ENCODE measurements at regions not wholly inside any gene's neighbourhood (a gene's known extent, or its start where the extent isn't known, plus 50 kb on each side); places are given as distances from the start of the nearest gene placed in this dataset.

DNA sequence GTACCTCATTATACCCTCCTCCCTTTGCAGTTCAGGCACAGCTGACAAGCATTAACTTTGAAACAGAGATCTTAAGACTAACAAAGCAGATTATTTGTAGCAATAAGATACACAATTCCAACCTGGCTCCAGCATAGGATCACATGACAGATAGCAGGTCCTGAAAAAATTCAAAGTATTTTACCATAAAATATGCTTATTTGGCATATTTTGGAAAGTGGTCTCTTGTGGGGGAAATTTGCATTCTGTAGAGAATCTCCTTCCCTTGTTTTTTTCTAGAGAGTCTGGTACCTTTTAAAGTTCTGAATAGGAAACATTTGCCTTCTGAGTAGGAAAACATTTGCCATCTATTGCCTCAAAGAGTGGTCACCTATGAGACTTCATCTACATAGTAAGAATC, 212.8 kb upstream of the SH3BP4 start:
- no peaks in the 10 kb centered on the region; the same call in 1 of the 2 replicates for H3K9me3 ChIP-seq (ENCODE audit: insufficient read depth, low read depth, low read length)
- H3K9me2 ChIP-seq (replicated peaks; ENCODE audit: low read depth, low read length) = no peaks in the 10 kb centered on the region
- no peaks in the 10 kb centered on the region for H3F3A ChIP-seq (ENCODE audit: low read depth)
- no peaks in the 10 kb centered on the region for H3K79me2 ChIP-seq (ENCODE audit: insufficient read depth, low read length)
- H3K27me3 ChIP-seq (ENCODE audit: insufficient read depth, low read length, poor library complexity, severe bottlenecking) = no peaks in the 10 kb centered on the region
- H3K4me2 ChIP-seq (ENCODE audit: low read depth, low read length, poor library complexity, severe bottlenecking) = no peak overlapping the region
- H3K9ac ChIP-seq (ENCODE audit: low read depth, low read length, poor library complexity, severe bottlenecking) = no peak overlapping the region
- H3K4me1 ChIP-seq (ENCODE audit: insufficient read depth, low read length, poor library complexity, severe bottlenecking) = no peaks in the 10 kb centered on the region
- H2AFZ ChIP-seq (ENCODE audit: low read length) = no peak overlapping the region
- H3K36me3 ChIP-seq (ENCODE audit: insufficient read depth, low read length) = no peaks in the 10 kb centered on the region
- no peaks in the 10 kb centered on the region for H4K20me1 ChIP-seq (ENCODE audit: insufficient read depth, low read length, poor library complexity, severe bottlenecking)
- H3K4me3 ChIP-seq (ENCODE audit: low read length, poor library complexity, severe bottlenecking) = no peak overlapping the region
- no peak for TF ChIP-seq EZH2phosphoT487 (IDR thresholded peaks at IDR 0.05; ENCODE audit: borderline replicate concordance)
- TF ChIP-seq, protein P1, sequence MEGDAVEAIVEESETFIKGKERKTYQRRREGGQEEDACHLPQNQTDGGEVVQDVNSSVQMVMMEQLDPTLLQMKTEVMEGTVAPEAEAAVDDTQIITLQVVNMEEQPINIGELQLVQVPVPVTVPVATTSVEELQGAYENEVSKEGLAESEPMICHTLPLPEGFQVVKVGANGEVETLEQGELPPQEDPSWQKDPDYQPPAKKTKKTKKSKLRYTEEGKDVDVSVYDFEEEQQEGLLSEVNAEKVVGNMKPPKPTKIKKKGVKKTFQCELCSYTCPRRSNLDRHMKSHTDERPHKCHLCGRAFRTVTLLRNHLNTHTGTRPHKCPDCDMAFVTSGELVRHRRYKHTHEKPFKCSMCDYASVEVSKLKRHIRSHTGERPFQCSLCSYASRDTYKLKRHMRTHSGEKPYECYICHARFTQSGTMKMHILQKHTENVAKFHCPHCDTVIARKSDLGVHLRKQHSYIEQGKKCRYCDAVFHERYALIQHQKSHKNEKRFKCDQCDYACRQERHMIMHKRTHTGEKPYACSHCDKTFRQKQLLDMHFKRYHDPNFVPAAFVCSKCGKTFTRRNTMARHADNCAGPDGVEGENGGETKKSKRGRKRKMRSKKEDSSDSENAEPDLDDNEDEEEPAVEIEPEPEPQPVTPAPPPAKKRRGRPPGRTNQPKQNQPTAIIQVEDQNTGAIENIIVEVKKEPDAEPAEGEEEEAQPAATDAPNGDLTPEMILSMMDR (conservative IDR thresholded peaks at IDR 0.05; ENCODE audit: low read length) = no peak

DNA sequence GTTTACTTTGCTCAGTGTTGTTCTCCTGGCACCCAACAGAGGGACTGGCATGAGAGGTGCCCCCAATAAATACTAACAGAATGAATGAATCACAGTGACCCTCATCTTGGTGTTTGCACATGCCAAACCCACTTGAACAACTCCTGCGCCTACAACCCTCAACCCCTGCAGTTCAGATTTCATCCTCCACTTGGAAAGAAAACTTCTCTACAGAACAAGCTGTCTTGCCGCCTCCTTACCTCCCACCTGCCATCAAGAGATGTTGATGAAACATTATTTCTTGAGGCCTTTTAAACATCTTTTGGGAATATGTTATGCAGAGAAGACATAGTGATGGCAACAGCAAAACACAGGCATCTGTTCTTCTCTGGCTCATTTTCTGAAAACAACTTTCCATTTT, 216.0 kb upstream of the SH3BP4 start:
- no peaks in the 10 kb centered on the region for H3K79me2 ChIP-seq (ENCODE audit: insufficient read depth, low read length)
- H2AFZ ChIP-seq (ENCODE audit: low read length) = no peak overlapping the region
- no peaks in the 10 kb centered on the region for H3K27me3 ChIP-seq (ENCODE audit: insufficient read depth, low read length, poor library complexity, severe bottlenecking)
- no peaks in the 10 kb centered on the region for H3F3A ChIP-seq (ENCODE audit: low read depth)
- H4K20me1 ChIP-seq (ENCODE audit: insufficient read depth, low read length, poor library complexity, severe bottlenecking) = no peaks in the 10 kb centered on the region
- H3K4me2 ChIP-seq (ENCODE audit: low read depth, low read length, poor library complexity, severe bottlenecking) = no peak overlapping the region
- H3K36me3 ChIP-seq (ENCODE audit: insufficient read depth, low read length) = no peaks in the 10 kb centered on the region
- no peak for TF ChIP-seq EZH2phosphoT487 (IDR thresholded peaks at IDR 0.05; ENCODE audit: borderline replicate concordance)
- no peaks in the 10 kb centered on the region; the same call in 1 of the 2 replicates for H3K9me3 ChIP-seq (ENCODE audit: insufficient read depth, low read depth, low read length)
- H3K9ac ChIP-seq (ENCODE audit: low read depth, low read length, poor library complexity, severe bottlenecking) = no peak overlapping the region
- no peak overlapping the region for H3K4me3 ChIP-seq (ENCODE audit: low read length, poor library complexity, severe bottlenecking)
- no peaks in the 10 kb centered on the region for H3K9me2 ChIP-seq (replicated peaks; ENCODE audit: low read depth, low read length)
- no peaks in the 10 kb centered on the region for H3K4me1 ChIP-seq (ENCODE audit: insufficient read depth, low read length, poor library complexity, severe bottlenecking)

DNA sequence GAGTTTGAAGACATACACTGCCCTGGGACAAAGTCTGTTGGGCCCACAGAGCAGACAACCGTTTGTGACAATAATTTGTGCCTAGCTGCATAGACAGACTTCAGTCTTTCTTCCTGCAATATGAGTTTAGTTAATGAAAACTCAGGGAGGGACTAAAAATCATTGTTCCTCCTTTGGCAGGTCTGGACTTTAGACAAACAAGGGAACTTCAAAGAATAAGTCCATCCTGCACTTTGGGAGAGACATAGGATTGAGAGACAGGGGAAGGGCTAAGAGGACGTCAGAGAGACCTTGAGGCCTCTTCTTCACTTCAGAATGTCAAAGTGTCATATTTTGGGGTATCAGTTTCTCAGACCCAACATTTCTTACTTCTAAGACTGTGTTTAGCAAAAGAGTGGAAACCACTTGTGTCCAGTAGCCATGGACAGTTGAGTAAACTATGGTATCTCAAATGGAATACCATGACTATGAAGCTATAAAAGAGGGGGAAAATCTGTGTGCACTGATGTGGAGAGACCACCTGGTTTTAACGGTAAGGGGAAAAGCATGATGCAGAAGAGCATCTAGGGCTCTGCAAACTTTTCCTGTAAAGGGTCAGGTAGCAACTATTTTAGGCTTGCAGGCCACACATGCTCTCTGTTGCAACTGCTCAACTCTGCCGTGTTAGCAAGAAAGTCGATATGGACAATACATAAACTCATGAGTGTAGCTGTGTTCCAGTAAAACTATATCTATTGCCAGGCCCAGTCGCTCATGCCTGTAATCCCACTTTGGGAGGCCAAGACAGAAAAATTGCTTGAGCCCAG, 217.8 kb upstream of the SH3BP4 start:
- H3K4me2 ChIP-seq (ENCODE audit: low read depth, low read length, poor library complexity, severe bottlenecking) = no peak overlapping the region
- H3K9me3 ChIP-seq (ENCODE audit: insufficient read depth, low read depth, low read length) = no peaks in the 10 kb centered on the region; the same call in 1 of the 2 replicates
- H3K27me3 ChIP-seq (ENCODE audit: insufficient read depth, low read length, poor library complexity, severe bottlenecking) = no peaks in the 10 kb centered on the region
- no peak for TF ChIP-seq EZH2phosphoT487 (IDR thresholded peaks at IDR 0.05; ENCODE audit: borderline replicate concordance)
- TF ChIP-seq, protein P1 (conservative IDR thresholded peaks at IDR 0.05; ENCODE audit: low read length) = no peak
- no peaks in the 10 kb centered on the region for H3K79me2 ChIP-seq (ENCODE audit: insufficient read depth, low read length)
- no peak overlapping the region for H2AFZ ChIP-seq (ENCODE audit: low read length)
- no peaks in the 10 kb centered on the region for H3F3A ChIP-seq (ENCODE audit: low read depth)
- H3K4me3 ChIP-seq (ENCODE audit: low read length, poor library complexity, severe bottlenecking) = no peak overlapping the region
- H3K9ac ChIP-seq (ENCODE audit: low read depth, low read length, poor library complexity, severe bottlenecking) = no peak overlapping the region
- H3K36me3 ChIP-seq (ENCODE audit: insufficient read depth, low read length) = no peaks in the 10 kb centered on the region
- H3K4me1 ChIP-seq (ENCODE audit: insufficient read depth, low read length, poor library complexity, severe bottlenecking) = no peaks in the 10 kb centered on the region
- no peaks in the 10 kb centered on the region for H4K20me1 ChIP-seq (ENCODE audit: insufficient read depth, low read length, poor library complexity, severe bottlenecking)
- no peaks in the 10 kb centered on the region for H3K9me2 ChIP-seq (replicated peaks; ENCODE audit: low read depth, low read length)

DNA sequence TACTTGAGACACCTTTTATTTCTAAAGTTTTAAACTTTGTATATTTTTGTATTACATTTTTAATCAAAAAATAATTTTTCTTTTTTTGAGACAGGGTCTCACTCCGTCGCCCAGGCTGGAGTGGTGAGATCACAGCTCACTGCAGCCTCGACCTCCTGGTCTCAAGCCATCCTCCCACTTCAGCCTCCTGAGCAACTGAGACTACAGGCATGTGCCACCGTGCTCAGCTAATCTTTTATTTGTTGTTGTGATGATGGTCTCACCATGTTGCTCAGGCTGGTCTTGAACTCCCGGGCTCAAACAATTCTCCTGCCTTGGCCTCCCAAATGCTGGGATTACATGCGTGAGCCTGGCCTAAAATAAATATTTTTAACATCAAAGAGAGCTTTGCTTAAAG, 218.7 kb upstream of the SH3BP4 start:
- Histone ChIP-seq H3K79me2 (ENCODE audit: insufficient read depth, low read length) (no peaks in the 10 kb centered on the region), H4K20me1 (ENCODE audit: insufficient read depth, low read length, poor library complexity, severe bottlenecking) (no peaks in the 10 kb centered on the region), H3K4me1 (ENCODE audit: insufficient read depth, low read length, poor library complexity, severe bottlenecking) (no peaks in the 10 kb centered on the region), H3K9me2 (replicated peaks; ENCODE audit: low read depth, low read length) (no peaks in the 10 kb centered on the region), H3K27me3 (ENCODE audit: insufficient read depth, low read length, poor library complexity, severe bottlenecking) (no peaks in the 10 kb centered on the region), H3K9me3 (ENCODE audit: insufficient read depth, low read depth, low read length) (no peaks in the 10 kb centered on the region; the same call in 1 of the 2 replicates), H3K4me2 (ENCODE audit: low read depth, low read length, poor library complexity, severe bottlenecking) (no peak overlapping the region), H3K9ac (ENCODE audit: low read depth, low read length, poor library complexity, severe bottlenecking) (no peak overlapping the region), H3K36me3 (ENCODE audit: insufficient read depth, low read length) (no peaks in the 10 kb centered on the region), H3F3A (ENCODE audit: low read depth) (no peaks in the 10 kb centered on the region), H2AFZ (ENCODE audit: low read length) (no peak overlapping the region), H3K4me3 (ENCODE audit: low read length, poor library complexity, severe bottlenecking) (no peak overlapping the region)
- TF ChIP-seq, protein P1 (conservative IDR thresholded peaks at IDR 0.05; ENCODE audit: low read length) = no peak
- no peak for TF ChIP-seq EZH2phosphoT487 (IDR thresholded peaks at IDR 0.05; ENCODE audit: borderline replicate concordance)

All from Loucy (cell line).